Uterus (tissue), 2 donors: ENCODE measurements at regions not wholly inside any gene's neighbourhood (a gene's known extent, or its start where the extent isn't known, plus 50 kb on each side); places are given as distances from the start of the nearest gene placed in this dataset.

Experiments
- POLR2A ChIP-seq, 2 donors: fragments of 450-650 bp; IDR thresholded peaks; one replicate each; pipeline ENCODE4 v1.6.1; 2016; ENCODE audit warnings: antibody characterized with exemption in 2 of 2, mild to moderate bottlenecking in 1 of 2, moderate library complexity in 1 of 2
- TF ChIP-seq, protein P1 (sequence below), 4 experiments: fragments of 200-600 bp in 2 of 4; fragments of 450-650 bp in 2 of 4; sonication (generic) in 2 of 4; IDR thresholded peaks; one replicate each; pipeline ENCODE4 v1.5.1; 2016 to 2019; ENCODE audit warnings: antibody characterized with exemption in 4 of 4, mild to moderate bottlenecking in 2 of 4, moderate library complexity in 1 of 4

DNA sequence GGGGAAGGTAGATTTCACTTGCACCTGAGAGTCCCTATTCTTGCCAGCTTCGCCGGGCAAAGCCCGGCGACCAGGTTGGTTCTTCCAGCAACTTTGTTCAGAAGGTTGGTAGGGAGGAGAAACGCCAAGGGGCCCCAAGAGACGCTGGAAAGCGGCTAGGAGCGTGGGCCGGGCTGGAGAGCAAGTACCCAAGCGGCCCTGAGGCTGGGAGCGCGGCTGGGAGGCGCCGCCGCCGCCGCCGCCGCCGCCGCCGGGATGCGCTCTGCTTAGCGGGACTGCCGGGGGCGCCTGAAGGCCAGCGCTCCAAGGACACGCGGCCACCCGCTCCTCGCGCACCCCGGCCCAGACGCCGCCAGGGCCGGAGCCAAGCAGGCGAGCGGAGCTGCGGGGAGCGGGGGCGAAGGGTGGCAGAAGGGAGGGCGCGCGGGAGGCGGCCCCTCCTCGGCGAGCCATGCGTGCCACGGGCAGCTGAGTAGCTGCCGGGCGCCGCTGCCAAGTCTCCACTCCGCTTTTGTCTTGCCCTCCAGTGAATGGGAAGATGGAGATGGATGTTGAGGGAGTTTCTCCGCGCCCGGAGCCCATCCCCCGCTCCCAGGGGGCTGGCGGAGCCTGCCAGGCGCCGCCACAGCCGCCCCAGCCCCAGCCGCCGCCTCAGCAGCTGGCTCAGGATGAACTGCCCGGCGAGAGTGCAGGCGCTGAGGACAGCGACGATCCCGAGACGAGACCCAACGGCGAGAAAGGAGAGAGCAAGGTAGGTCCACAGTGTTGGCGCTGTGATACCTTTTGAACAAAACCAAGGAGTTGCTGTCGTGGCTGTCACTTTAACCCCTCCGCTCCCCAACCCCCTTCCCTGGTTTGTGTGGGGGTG is 227.4 kb upstream of the AZI2 start:
- TF ChIP-seq, protein P1, sequence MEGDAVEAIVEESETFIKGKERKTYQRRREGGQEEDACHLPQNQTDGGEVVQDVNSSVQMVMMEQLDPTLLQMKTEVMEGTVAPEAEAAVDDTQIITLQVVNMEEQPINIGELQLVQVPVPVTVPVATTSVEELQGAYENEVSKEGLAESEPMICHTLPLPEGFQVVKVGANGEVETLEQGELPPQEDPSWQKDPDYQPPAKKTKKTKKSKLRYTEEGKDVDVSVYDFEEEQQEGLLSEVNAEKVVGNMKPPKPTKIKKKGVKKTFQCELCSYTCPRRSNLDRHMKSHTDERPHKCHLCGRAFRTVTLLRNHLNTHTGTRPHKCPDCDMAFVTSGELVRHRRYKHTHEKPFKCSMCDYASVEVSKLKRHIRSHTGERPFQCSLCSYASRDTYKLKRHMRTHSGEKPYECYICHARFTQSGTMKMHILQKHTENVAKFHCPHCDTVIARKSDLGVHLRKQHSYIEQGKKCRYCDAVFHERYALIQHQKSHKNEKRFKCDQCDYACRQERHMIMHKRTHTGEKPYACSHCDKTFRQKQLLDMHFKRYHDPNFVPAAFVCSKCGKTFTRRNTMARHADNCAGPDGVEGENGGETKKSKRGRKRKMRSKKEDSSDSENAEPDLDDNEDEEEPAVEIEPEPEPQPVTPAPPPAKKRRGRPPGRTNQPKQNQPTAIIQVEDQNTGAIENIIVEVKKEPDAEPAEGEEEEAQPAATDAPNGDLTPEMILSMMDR (IDR thresholded peaks at IDR 0.05) = no peak
- no peak for TF ChIP-seq POLR2A (IDR thresholded peaks at IDR 0.05)
